ENCODE measurements at regions not wholly inside any gene's neighbourhood (a gene's known extent, or its start where the extent isn't known, plus 50 kb on each side); places are given as distances from the start of the nearest gene placed in this dataset.

GRCh38 chr11:115766561-115766960 lies 262.3 kb upstream of the CADM1 start:
- TF ChIP-seq CTCF (conservative IDR thresholded peaks at IDR 0.05 in 1 of 2, IDR thresholded peaks at IDR 0.05 in 1 of 2; ENCODE audit: extremely low read depth in 1 of 2, insufficient read depth in 1 of 2, low read depth in 1 of 2, low read length in 2 of 2), result no peak
- no peak for TF ChIP-seq EZH2 (IDR thresholded peaks at IDR 0.05; ENCODE audit: borderline replicate concordance, low read length)

All from mammary epithelial cell (primary cell).